Upper lobe of left lung (tissue), 4 donors: ENCODE measurements at regions not wholly inside any gene's neighbourhood (a gene's known extent, or its start where the extent isn't known, plus 50 kb on each side); places are given as distances from the start of the nearest gene placed in this dataset.

ENCODE experiments used
- CTCF ChIP-seq, 6 experiments: fragments of 450-650 bp in 4 of 6; fragments of 200-600 bp in 2 of 6; sonication (generic) in 2 of 6; IDR thresholded peaks; one replicate each; pipeline ENCODE4 v1.5.1; 2016 to 2019; ENCODE audit warnings: antibody characterized with exemption in 6 of 6
- EP300 ChIP-seq, 4 donors: sonication (generic); formaldehyde crosslinking; IDR thresholded peaks; one replicate each; pipeline ENCODE4 v1.5.1; 2017; ENCODE audit warnings: antibody characterized with exemption in 4 of 4, control low read depth in 2 of 4
- POLR2A ChIP-seq, 4 donors: fragments of 450-650 bp; IDR thresholded peaks; one replicate each; pipeline ENCODE4 v1.5.1; 2016 to 2017; ENCODE audit warnings: antibody characterized with exemption in 4 of 4, mild to moderate bottlenecking in 2 of 4
- POLR2AphosphoS5 ChIP-seq, 2 donors: sonication (generic); formaldehyde crosslinking; IDR thresholded peaks; one replicate each; pipeline ENCODE4 v1.5.1; 2017; ENCODE audit warnings: antibody characterized with exemption in 2 of 2

GRCh38 chr10:121310151-121310711, 288.0 kb downstream of the FGFR2 start:
- TF ChIP-seq POLR2AphosphoS5 (IDR thresholded peaks at IDR 0.05) (no peak), CTCF (IDR thresholded peaks at IDR 0.05) (no peak), EP300 (IDR thresholded peaks at IDR 0.05) (no peak), POLR2A (IDR thresholded peaks at IDR 0.05) (no peak)
